CD4-positive, alpha-beta memory T cell (primary cell): ENCODE measurements at regions not wholly inside any gene's neighbourhood (a gene's known extent, or its start where the extent isn't known, plus 50 kb on each side); places are given as distances from the start of the nearest gene placed in this dataset.
"Not testable (repeated sequence)": the region's sequence is repeated elsewhere in the genome, so short reads cannot be mapped to it uniquely, and the experiment has no call there.

ENCODE experiments used
- CTCF ChIA-PET: fragments of 350-600 bp; sonication (Branson Sonifier 250); formaldehyde crosslinking; loops from one replicate; lab custom pipeline; 2021; ENCODE audit warnings: inconsistent platforms; ENCODE audit not compliant: partially characterized antibody; lab: Charles Lee
- POLR2A ChIA-PET: fragments of 350-600 bp; sonication (Branson Sonifier 250); formaldehyde crosslinking; loops from one replicate; lab custom pipeline; 2021; ENCODE audit not compliant: partially characterized antibody; lab: Charles Lee
- DNase-seq, 5 donors: peaks; one replicate each; pipeline versions ENCODE4 v3.0.0 to v3.0.0-alpha.2; 2020 to 2022; ENCODE audit warnings: mixed read lengths in 1 of 5
- H3K27ac ChIP-seq: one replicate; pipeline ENCODE4 v1.7.0; 2013; ENCODE audit warnings: low read depth, low read length
- H3K27me3 ChIP-seq: 2 replicates; pipeline ENCODE4 v1.7.0; 2013; ENCODE audit warnings: mild to moderate bottlenecking, low read length, moderate library complexity; ENCODE audit not compliant: insufficient read depth
- H3K36me3 ChIP-seq: 2 replicates; pipeline ENCODE4 v1.7.0; 2013; ENCODE audit warnings: mild to moderate bottlenecking, low read length, moderate library complexity; ENCODE audit not compliant: insufficient read depth
- H3K4me1 ChIP-seq: 2 replicates; pipeline ENCODE4 v1.7.0; 2013; ENCODE audit warnings: mild to moderate bottlenecking, low read length, moderate library complexity; ENCODE audit not compliant: insufficient read depth
- H3K4me3 ChIP-seq, 2 donors: one replicate each; pipeline ENCODE4 v1.7.0; 2013; ENCODE audit warnings: low read length in 2 of 2, mild to moderate bottlenecking in 1 of 2
- H3K9me3 ChIP-seq, 2 donors: one replicate each; pipeline ENCODE4 v1.7.0; 2013; ENCODE audit warnings: low read length in 2 of 2, control low read depth in 1 of 2; ENCODE audit not compliant: control insufficient read depth in 1 of 2
- H3K27ac Mint-ChIP-seq, 7 donors: one replicate each; pipeline ENCODE4 v1.8.0; 2020 to 2021; ENCODE audit warnings: mixed read lengths in 7 of 7, mild to moderate bottlenecking in 6 of 7, inconsistent platforms in 3 of 7, moderate library complexity in 3 of 7
- H3K27me3 Mint-ChIP-seq, 2 donors: one replicate each; pipeline ENCODE4 v1.8.0; 2020 to 2021; ENCODE audit warnings: mixed read lengths in 2 of 2
- H3K36me3 Mint-ChIP-seq, 2 donors: one replicate each; pipeline ENCODE4 v1.8.0; 2020 to 2021; ENCODE audit warnings: mixed read lengths in 2 of 2, inconsistent platforms in 1 of 2, mild to moderate bottlenecking in 1 of 2
- H3K4me1 Mint-ChIP-seq, 4 donors: one replicate each; pipeline ENCODE4 v1.8.0; 2020 to 2021; ENCODE audit warnings: mixed read lengths in 4 of 4, mild to moderate bottlenecking in 1 of 4
- H3K4me3 Mint-ChIP-seq, 8 donors: one replicate each; pipeline ENCODE4 v1.8.0; 2020 to 2021; ENCODE audit warnings: mixed read lengths in 8 of 8, mild to moderate bottlenecking in 7 of 8, moderate library complexity in 6 of 8, inconsistent platforms in 3 of 8
- H3K9me3 Mint-ChIP-seq, 8 donors: one replicate each; pipeline ENCODE4 v1.8.0; 2020 to 2021; ENCODE audit warnings: mixed read lengths in 8 of 8, mild to moderate bottlenecking in 5 of 8, inconsistent platforms in 3 of 8, moderate library complexity in 1 of 8
- intact Hi-C: fragments of 100-400 bp; cut with micrococcal nuclease; formaldehyde crosslinking; loops from one replicate; pipeline ENCODE4 v1.15.1; 2023

- Mint-ChIP-seq H3K27ac (no peak overlapping the region), H3K36me3 (no peaks in the 10 kb centered on the region), H3K4me1 (no peaks in the 10 kb centered on the region), H3K9me3 (peaks cover 0 to 9% (median 2%) of the 10 kb centered on the region in 8 donors), H3K27me3 (peaks cover 0 to 2% of the 10 kb centered on the region in 2 donors), H3K4me3 (no peak overlapping the region)
- H3K27ac ChIP-seq, result no peak overlapping the region
- ChIA-PET POLR2A (no interaction called here), CTCF (no interaction called here)
- no peaks in the 10 kb centered on the region for H3K27me3 ChIP-seq
- H3K9me3 ChIP-seq, result no peaks in the 10 kb centered on the region
- intact Hi-C loops, result no loop called here
- no peaks in the 10 kb centered on the region for H3K4me1 ChIP-seq
- no peaks in the 10 kb centered on the region for H3K36me3 ChIP-seq
- H3K4me3 ChIP-seq, result no peak overlapping the region
- DNase-seq, result no peak
Observed at GRCh38 chr4:158428242-158428641, 93.4 kb upstream of the RXFP1 start.

GRCh38 chr4:158442736-158443135 is 78.9 kb upstream of the RXFP1 start:
- H3K4me3 ChIP-seq, result no peak overlapping the region
- ChIA-PET CTCF (no interaction called here), POLR2A (no interaction called here)
- H3K36me3 Mint-ChIP-seq, result no peaks in the 10 kb centered on the region
- H3K4me1 Mint-ChIP-seq, result no peaks in the 10 kb centered on the region
- no peak for DNase-seq
- no peak overlapping the region for H3K27ac ChIP-seq
- H3K9me3 ChIP-seq, result no peaks in the 10 kb centered on the region
- no peaks in the 10 kb centered on the region for H3K36me3 ChIP-seq
- no peaks in the 10 kb centered on the region for H3K27me3 ChIP-seq
- H3K4me1 ChIP-seq, result no peaks in the 10 kb centered on the region
- intact Hi-C loops, result no loop called here
- peaks cover 0 to 5% (median 0%) of the 10 kb centered on the region in 8 donors for H3K9me3 Mint-ChIP-seq
- no peak overlapping the region for H3K27ac Mint-ChIP-seq
- H3K4me3 Mint-ChIP-seq, result peak overlapping the region in 1 of 8 donors; percentile 7
- H3K27me3 Mint-ChIP-seq, result peaks cover 0 to 1% of the 10 kb centered on the region in 2 donors

- no peaks in the 10 kb centered on the region for H3K36me3 ChIP-seq
- Mint-ChIP-seq H3K4me3 (no peak overlapping the region), H3K27me3 (peaks cover 0 to 1% of the 10 kb centered on the region in 2 donors), H3K9me3 (peaks cover 0 to 5% (median 0%) of the 10 kb centered on the region in 8 donors), H3K36me3 (no peaks in the 10 kb centered on the region), H3K27ac (no peak overlapping the region), H3K4me1 (no peaks in the 10 kb centered on the region)
- H3K27me3 ChIP-seq, result no peaks in the 10 kb centered on the region
- H3K9me3 ChIP-seq, result no peaks in the 10 kb centered on the region
- ChIA-PET CTCF (no interaction called here), POLR2A (no interaction called here)
- no peak for DNase-seq
- H3K27ac ChIP-seq, result no peak overlapping the region
- no peaks in the 10 kb centered on the region for H3K4me1 ChIP-seq
- H3K4me3 ChIP-seq, result no peak overlapping the region
- intact Hi-C loops, result no loop called here
Observed at GRCh38 chr4:158443731-158444130, 78.0 kb upstream of the RXFP1 start.

GRCh38 chr4:158444621-158445020 is 77.1 kb upstream of the RXFP1 start:
- Histone ChIP-seq H3K4me1 (no peaks in the 10 kb centered on the region), H3K9me3 (no peaks in the 10 kb centered on the region), H3K27me3 (no peaks in the 10 kb centered on the region), H3K36me3 (no peaks in the 10 kb centered on the region), H3K4me3 (no peak overlapping the region), H3K27ac (no peak overlapping the region)
- peaks cover 0 to 1% of the 10 kb centered on the region in 2 donors for H3K27me3 Mint-ChIP-seq
- intact Hi-C loops, result no loop called here
- CTCF ChIA-PET, result no interaction called here
- H3K36me3 Mint-ChIP-seq, result no peaks in the 10 kb centered on the region
- no peaks in the 10 kb centered on the region for H3K4me1 Mint-ChIP-seq
- no peak for DNase-seq
- H3K9me3 Mint-ChIP-seq, result peaks cover 0 to 4% (median 0%) of the 10 kb centered on the region in 8 donors
- POLR2A ChIA-PET, result no interaction called here
- H3K27ac Mint-ChIP-seq, result peak overlapping the region in 1 of 7 donors; percentile 25
- no peak overlapping the region for H3K4me3 Mint-ChIP-seq

GRCh38 chr4:158446106-158446505 is 75.6 kb upstream of the RXFP1 start:
- Histone ChIP-seq H3K4me3 (no peak overlapping the region), H3K27me3 (no peaks in the 10 kb centered on the region), H3K27ac (no peak overlapping the region), H3K4me1 (no peaks in the 10 kb centered on the region), H3K9me3 (no peaks in the 10 kb centered on the region), H3K36me3 (no peaks in the 10 kb centered on the region)
- ChIA-PET POLR2A (no interaction called here), CTCF (no interaction called here)
- no peaks in the 10 kb centered on the region for H3K36me3 Mint-ChIP-seq
- no peaks in the 10 kb centered on the region for H3K4me1 Mint-ChIP-seq
- H3K27ac Mint-ChIP-seq, result no peak overlapping the region
- H3K27me3 Mint-ChIP-seq, result peaks cover 0 to 1% of the 10 kb centered on the region in 2 donors
- intact Hi-C loops, result no loop called here
- H3K9me3 Mint-ChIP-seq, result peaks cover 0 to 3% (median 0%) of the 10 kb centered on the region in 8 donors
- H3K4me3 Mint-ChIP-seq, result no peak overlapping the region
- DNase-seq, result no peak

GRCh38 chr4:158450741-158451140 is 70.9 kb upstream of the RXFP1 start:
- H3K9me3 Mint-ChIP-seq, result peaks cover 0 to 11% (median 0%) of the 10 kb centered on the region in 8 donors
- no peak overlapping the region for H3K4me3 Mint-ChIP-seq
- Histone ChIP-seq H3K27me3 (no peaks in the 10 kb centered on the region), H3K9me3 (no peaks in the 10 kb centered on the region), H3K4me1 (no peaks in the 10 kb centered on the region), H3K4me3 (no peak overlapping the region), H3K36me3 (no peaks in the 10 kb centered on the region), H3K27ac (no peak overlapping the region)
- CTCF ChIA-PET, result no interaction called here
- POLR2A ChIA-PET, result no interaction called here
- no peaks in the 10 kb centered on the region for H3K36me3 Mint-ChIP-seq
- no peaks in the 10 kb centered on the region for H3K4me1 Mint-ChIP-seq
- no peak for DNase-seq
- no peak overlapping the region for H3K27ac Mint-ChIP-seq
- no peaks in the 10 kb centered on the region for H3K27me3 Mint-ChIP-seq
- intact Hi-C loops, result no loop called here

GRCh38 chr4:158452116-158452515 is 69.6 kb upstream of the RXFP1 start:
- CTCF ChIA-PET, H3K4me3 Mint-ChIP-seq, H3K27ac Mint-ChIP-seq, H3K27ac ChIP-seq, H3K36me3 Mint-ChIP-seq, intact Hi-C loops, H3K4me3 ChIP-seq, H3K9me3 ChIP-seq, H3K27me3 Mint-ChIP-seq, H3K36me3 ChIP-seq, H3K27me3 ChIP-seq, H3K4me1 Mint-ChIP-seq, H3K4me1 ChIP-seq, DNase-seq, POLR2A ChIA-PET: not testable (repeated sequence)
- peaks cover 0 to 11% (median 3%) of the 10 kb centered on the region in 8 donors for H3K9me3 Mint-ChIP-seq
